ENCODE measurements at regions not wholly inside any gene's neighbourhood (a gene's known extent, or its start where the extent isn't known, plus 50 kb on each side); places are given as distances from the start of the nearest gene placed in this dataset.

DNA sequence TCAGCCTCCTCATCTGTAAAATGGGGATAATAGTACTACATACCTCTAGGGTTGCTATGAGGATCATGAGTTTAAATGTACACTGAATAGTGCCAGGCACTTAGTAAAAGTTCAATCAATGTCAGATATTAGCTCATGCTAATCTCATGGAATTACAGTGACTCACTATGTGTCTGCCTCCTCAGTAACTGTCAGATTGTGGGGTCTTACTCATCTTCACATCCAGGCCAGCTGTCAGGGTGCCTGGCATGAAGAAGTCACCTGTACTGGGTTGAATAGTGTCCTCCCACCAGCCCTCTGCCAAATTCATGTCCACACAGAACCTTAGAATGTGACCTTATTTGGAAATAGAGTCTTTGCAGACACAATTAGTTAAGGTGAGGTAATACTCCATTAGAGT lies 54.3 kb upstream of the STIM2 start:
- DNase-seq: peak; percentile 6

DNA sequence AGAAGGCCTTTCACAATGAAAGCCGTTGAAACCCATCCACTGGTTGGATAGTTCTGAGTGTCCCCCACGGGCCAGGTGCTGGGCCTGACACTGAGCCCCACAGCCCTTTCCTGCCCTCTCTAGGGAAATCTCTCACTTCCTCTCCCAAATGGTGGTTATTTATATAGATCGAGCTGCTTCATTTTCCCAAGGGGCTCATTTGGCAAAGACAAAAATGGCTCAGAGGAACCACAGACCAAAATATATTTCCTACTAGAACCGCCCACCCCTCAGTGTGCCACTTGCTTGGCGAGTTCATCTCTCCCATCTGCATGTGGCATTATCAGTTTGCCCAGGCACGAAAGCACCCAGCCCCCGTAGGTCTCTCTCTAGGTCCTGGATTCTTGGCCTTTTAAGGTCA lies 53.3 kb upstream of the STIM2 start:
- DNase-seq: peak; percentile 22

DNA sequence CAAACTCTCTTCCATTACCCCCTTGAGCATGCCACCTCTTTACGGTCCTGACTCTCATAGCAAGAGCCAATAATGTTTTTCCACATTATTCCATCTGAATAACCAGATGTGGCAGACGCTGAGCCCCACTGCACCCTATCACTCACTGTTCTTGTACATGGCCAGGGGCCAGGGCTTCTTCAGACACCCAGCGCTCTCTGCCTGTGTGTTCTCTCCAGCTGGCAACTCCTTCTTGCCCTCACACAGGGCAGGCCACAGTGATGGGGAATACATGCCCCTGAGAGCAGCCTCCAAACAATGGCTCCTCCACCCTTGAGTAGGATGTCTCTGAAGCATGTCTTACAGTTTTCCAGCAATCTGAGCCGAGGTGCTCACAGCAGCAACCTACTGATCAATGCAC lies 50.8 kb upstream of the STIM2 start:
- no peak for DNase-seq

All from fibroblast of skin of scalp (primary cell).